PFSK-1 (cell line): ENCODE measurements at regions not wholly inside any gene's neighbourhood (a gene's known extent, or its start where the extent isn't known, plus 50 kb on each side); places are given as distances from the start of the nearest gene placed in this dataset.
A peak's percentile ranks its signal among the peaks of the same experiment; 100 is the strongest.

Source experiments
- POLR2AphosphoS5 ChIP-seq: IDR thresholded peaks from 2 replicates; pipeline ENCODE4 v1.6.1; 2012; ENCODE audit warnings: low read depth, mild to moderate bottlenecking, control low read depth, low read length, moderate library complexity
- REST ChIP-seq, 2 experiments: IDR thresholded peaks; 2 replicates each; pipeline versions ENCODE4 v1.6.1 to v1.8.0; 2011 to 2012; ENCODE audit warnings: low read depth in 2 of 2, low read length in 2 of 2, control low read depth in 1 of 2, inconsistent platforms in 1 of 2, mild to moderate bottlenecking in 1 of 2, moderate library complexity in 1 of 2; ENCODE audit not compliant: insufficient read depth in 1 of 2
- SIN3A ChIP-seq: IDR thresholded peaks from 2 replicates; pipeline ENCODE4 v1.6.1; 2012; ENCODE audit warnings: mild to moderate bottlenecking, low read length, moderate library complexity, borderline replicate concordance; ENCODE audit not compliant: insufficient read depth
- TAF1 ChIP-seq: IDR thresholded peaks from 2 replicates; pipeline ENCODE4 v1.6.1; 2012; ENCODE audit warnings: low read length, control low read depth, borderline replicate concordance; ENCODE audit not compliant: insufficient read depth

GRCh38 chr3:148006508-148006907 is 597.3 kb downstream of the ZIC1 start:
- TF ChIP-seq POLR2AphosphoS5 = no peak
- TF ChIP-seq REST (IDR thresholded peaks at IDR 0.05; ENCODE audit: insufficient read depth in 1 of 2, low read depth in 2 of 2, low read length in 2 of 2) = 0 out of 4 replicates have a peak, but pooled peaks of 1 of the 2 experiments have one; percentile 34
- TF ChIP-seq SIN3A = no peak
- TF ChIP-seq TAF1 = no peak
